ENCODE measurements at regions not wholly inside any gene's neighbourhood (a gene's known extent, or its start where the extent isn't known, plus 50 kb on each side); places are given as distances from the start of the nearest gene placed in this dataset.

- Histone ChIP-seq H3K27ac (ENCODE audit: control insufficient read depth, insufficient read depth) (no peak overlapping the region), H3K4me3 (no peak overlapping the region), H3K4me2 (ENCODE audit: control insufficient read depth, insufficient read depth) (no peak overlapping the region), H4K20me1 (ENCODE audit: control insufficient read depth, insufficient read depth) (no peaks in the 10 kb centered on the region), H3K36me3 (ENCODE audit: control insufficient read depth in 2 of 2, insufficient read depth in 2 of 2, low read length in 1 of 2) (no peaks in the 10 kb centered on the region), H3K9ac (ENCODE audit: control insufficient read depth, insufficient read depth, low read length) (no peak overlapping the region), H2AFZ (ENCODE audit: control insufficient read depth, low read depth, low read length) (no peak overlapping the region), H3K9me3 (replicated peaks; ENCODE audit: control insufficient read depth, insufficient read depth, low read length) (no peaks in the 10 kb centered on the region), H3K27me3 (replicated peaks in 1 of 2; ENCODE audit: control insufficient read depth in 2 of 2, insufficient read depth in 2 of 2, low read length in 1 of 2) (no peaks in the 10 kb centered on the region), H3K4me1 (ENCODE audit: control insufficient read depth, insufficient read depth, low read length) (no peaks in the 10 kb centered on the region), H3K79me2 (ENCODE audit: control insufficient read depth, insufficient read depth, low read length) (no peaks in the 10 kb centered on the region)
- no peak for DNase-seq (ENCODE audit: low read depth, low spot score)
- no peak for TF ChIP-seq RB1 (IDR thresholded peaks at IDR 0.05; ENCODE audit: borderline replicate concordance)
- no peak for TF ChIP-seq ZNF24 (IDR thresholded peaks at IDR 0.05)
- ChIA-PET CTCF (no interaction called here), RAD21 (ENCODE audit: unreplicated experiment) (no interaction called here), POLR2A (no interaction called here), SMC1A (ENCODE audit: uncharacterized antibody, unreplicated experiment) (no interaction called here)
- intact Hi-C loops (cut with micrococcal nuclease; ENCODE audit: unreplicated experiment) (no loop called here), in situ Hi-C loops (cut with MboI) (no loop called here)
- BruUV-seq (replicated peaks), result no TSS peak
- ATAC-seq, result no peak
- WGBS (ENCODE audit: insufficient coverage, insufficient replicate concordance, low lambda C conversion rate, missing lambda C conversion rate), result 0% methylated on average over 2 of the region's 2 CpGs
- no peak for FAIRE-seq
Measured at GRCh38 chr6:81130061-81130460, 622.4 kb downstream of the TENT5A start.

DNA sequence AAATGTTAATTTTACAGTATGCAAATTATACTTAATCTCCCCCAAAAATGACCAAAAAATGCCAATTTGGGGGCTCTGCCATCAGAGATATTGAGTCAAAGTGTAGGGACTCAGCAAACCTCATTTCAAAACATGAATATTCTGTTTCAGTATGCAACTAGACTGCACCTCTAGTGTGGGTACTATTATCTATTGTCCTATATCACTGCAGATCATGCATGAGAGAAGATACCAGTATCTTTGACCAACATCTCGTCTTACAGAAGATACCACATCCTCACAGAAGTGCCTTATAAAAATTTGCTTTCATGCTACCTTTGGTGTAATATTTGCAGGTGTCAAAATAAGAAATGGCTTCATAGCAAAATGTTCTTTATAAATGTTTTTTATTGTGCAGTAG lies 623.8 kb downstream of the TENT5A start:
- H3K79me2 ChIP-seq (ENCODE audit: control insufficient read depth, insufficient read depth, low read length), result no peaks in the 10 kb centered on the region
- ChIA-PET POLR2A (no interaction called here), CTCF (no interaction called here), RAD21 (ENCODE audit: unreplicated experiment) (no interaction called here), SMC1A (ENCODE audit: uncharacterized antibody, unreplicated experiment) (no interaction called here)
- no peaks in the 10 kb centered on the region for H4K20me1 ChIP-seq (ENCODE audit: control insufficient read depth, insufficient read depth)
- no peak overlapping the region for H3K4me2 ChIP-seq (ENCODE audit: control insufficient read depth, insufficient read depth)
- no peak for ATAC-seq
- H3K4me3 ChIP-seq, result no peak overlapping the region
- H3K36me3 ChIP-seq (ENCODE audit: control insufficient read depth in 2 of 2, insufficient read depth in 2 of 2, low read length in 1 of 2), result no peaks in the 10 kb centered on the region
- H3K9me3 ChIP-seq (replicated peaks; ENCODE audit: control insufficient read depth, insufficient read depth, low read length), result no peaks in the 10 kb centered on the region
- no peak overlapping the region for H3K9ac ChIP-seq (ENCODE audit: control insufficient read depth, insufficient read depth, low read length)
- H3K4me1 ChIP-seq (ENCODE audit: control insufficient read depth, insufficient read depth, low read length), result no peaks in the 10 kb centered on the region
- no TSS peak for BruUV-seq (replicated peaks)
- no peak for DNase-seq (ENCODE audit: low read depth, low spot score)
- no peaks in the 10 kb centered on the region for H3K27me3 ChIP-seq (replicated peaks in 1 of 2; ENCODE audit: control insufficient read depth in 2 of 2, insufficient read depth in 2 of 2, low read length in 1 of 2)
- 0% methylated on average over 1 of the region's 1 CpG for WGBS (ENCODE audit: insufficient coverage, insufficient replicate concordance, low lambda C conversion rate, missing lambda C conversion rate)
- in situ Hi-C loops (cut with MboI), result no loop called here
- no peak overlapping the region for H3K27ac ChIP-seq (ENCODE audit: control insufficient read depth, insufficient read depth)
- intact Hi-C loops (cut with micrococcal nuclease; ENCODE audit: unreplicated experiment), result no loop called here
- FAIRE-seq, result no peak
- H2AFZ ChIP-seq (ENCODE audit: control insufficient read depth, low read depth, low read length), result no peak overlapping the region
- TF ChIP-seq NBN (IDR thresholded peaks at IDR 0.05) (no peak), NKRF (conservative IDR thresholded peaks at IDR 0.05) (no peak), YBX1 (IDR thresholded peaks at IDR 0.05) (no peak), ZBTB40 (IDR thresholded peaks at IDR 0.05; ENCODE audit: borderline replicate concordance) (no peak), TAF1 (IDR thresholded peaks at IDR 0.05; ENCODE audit: borderline replicate concordance, low read depth, low read length) (no peak), NR2F1 (conservative IDR thresholded peaks at IDR 0.05) (no peak), POU2F2 (IDR thresholded peaks at IDR 0.05; ENCODE audit: borderline replicate concordance, low read depth, low read length) (no peak), MYB (IDR thresholded peaks at IDR 0.05; ENCODE audit: borderline replicate concordance, low read depth, low read length) (no peak), SREBF2 (IDR thresholded peaks at IDR 0.05; ENCODE audit: low read length) (no peak), SIN3A (IDR thresholded peaks at IDR 0.05; ENCODE audit: low read depth, low read length) (no peak)
